Small intestine (tissue), 7 donors: ENCODE measurements at regions not wholly inside any gene's neighbourhood (a gene's known extent, or its start where the extent isn't known, plus 50 kb on each side); places are given as distances from the start of the nearest gene placed in this dataset.

ENCODE experiments used
- DNase-seq, 2 donors: peaks; one replicate each; pipeline versions ENCODE4 v3.0.0 to v3.0.0-alpha.2; 2013
- FAIRE-seq: peaks from 2 replicates; lab custom pipeline; 2012; peaks lifted over from hg19 to GRCh38; lab: Jason Lieb, UNC
- H3K27ac ChIP-seq, 3 donors: one replicate each; pipeline ENCODE4 v1.5.1; 2013; ENCODE audit warnings: low read length in 2 of 3, mild to moderate bottlenecking in 2 of 3, control low read depth in 1 of 3, inconsistent platforms in 1 of 3, low read depth in 1 of 3, moderate library complexity in 1 of 3
- H3K27me3 ChIP-seq, 3 donors: one replicate each; pipeline ENCODE4 v1.6.1; 2013; ENCODE audit warnings: low read length in 3 of 3, inconsistent platforms in 1 of 3; ENCODE audit not compliant: control insufficient read depth in 3 of 3, insufficient read depth in 3 of 3
- H3K36me3 ChIP-seq, 3 donors: one replicate each; pipeline ENCODE4 v1.6.1; 2013; ENCODE audit warnings: low read length in 3 of 3, inconsistent platforms in 1 of 3, low read depth in 1 of 3, mild to moderate bottlenecking in 1 of 3, moderate library complexity in 1 of 3; ENCODE audit not compliant: control insufficient read depth in 3 of 3, insufficient read depth in 2 of 3
- H3K4me1 ChIP-seq, 3 donors: one replicate each; pipeline ENCODE4 v1.6.1; 2013; ENCODE audit warnings: low read length in 2 of 3, inconsistent platforms in 1 of 3, low read depth in 1 of 3, mild to moderate bottlenecking in 1 of 3, moderate library complexity in 1 of 3; ENCODE audit not compliant: control insufficient read depth in 3 of 3, insufficient read depth in 2 of 3
- H3K4me3 ChIP-seq, 3 donors: one replicate each; pipeline ENCODE4 v1.5.1; 2013; ENCODE audit warnings: low read length in 3 of 3, control low read depth in 1 of 3, inconsistent platforms in 1 of 3, low read depth in 1 of 3, mild to moderate bottlenecking in 1 of 3, moderate library complexity in 1 of 3
- H3K9me3 ChIP-seq, 2 donors: one replicate each; pipeline ENCODE4 v1.6.1; 2013; ENCODE audit warnings: low read depth in 1 of 2, low read length in 1 of 2; ENCODE audit not compliant: control insufficient read depth in 2 of 2, insufficient read depth in 1 of 2
- WGBS, 3 donors: extraction: QIAGEN DNeasy Blood & Tissue Kit; methylation state at CpG; one replicate each; pipeline ENCODE4 v1.1.7; 2013; 5-methylcytosine and 5-hydroxymethylcytosine counted together
- donor health status: healthy with polysubstance abuse.
- donor health status: control.
- donor health status: control.
- donor health status: Bipolar disorder and iron deficiency.
- donor health status: healthy.

DNA sequence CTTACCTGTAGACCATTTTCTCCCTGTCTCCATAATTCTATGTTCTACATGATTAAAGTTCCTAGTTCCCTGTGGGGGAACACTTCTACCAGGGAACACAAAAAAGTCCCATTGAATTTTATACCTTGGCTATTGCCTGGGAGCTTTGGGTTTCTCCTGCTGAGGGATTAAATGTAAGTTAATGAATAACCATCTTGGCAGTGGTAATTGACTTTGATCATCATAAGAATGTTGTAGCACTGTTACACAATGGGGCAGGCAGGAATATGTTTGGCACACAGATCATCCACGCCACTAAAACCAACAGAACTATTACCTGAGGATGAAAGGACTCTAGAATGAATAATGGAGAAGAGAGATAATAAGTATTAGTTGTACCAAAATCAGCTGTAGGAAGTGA, 1106.2 kb upstream of the GJE1 start:
- 9 to 63% (median 16%) methylated on average over 1 of the region's 1 CpG for WGBS, 3 donors
- Histone ChIP-seq H3K4me3 (no peak overlapping the region), H3K36me3 (no peaks in the 10 kb centered on the region), H3K4me1 (peaks cover 0 to 6% (median 0%) of the 10 kb centered on the region in 3 donors), H3K27me3 (no peaks in the 10 kb centered on the region), H3K9me3 (no peaks in the 10 kb centered on the region), H3K27ac (no peak overlapping the region)
- no peak for FAIRE-seq
- peak; percentile 73 for DNase-seq

DNA sequence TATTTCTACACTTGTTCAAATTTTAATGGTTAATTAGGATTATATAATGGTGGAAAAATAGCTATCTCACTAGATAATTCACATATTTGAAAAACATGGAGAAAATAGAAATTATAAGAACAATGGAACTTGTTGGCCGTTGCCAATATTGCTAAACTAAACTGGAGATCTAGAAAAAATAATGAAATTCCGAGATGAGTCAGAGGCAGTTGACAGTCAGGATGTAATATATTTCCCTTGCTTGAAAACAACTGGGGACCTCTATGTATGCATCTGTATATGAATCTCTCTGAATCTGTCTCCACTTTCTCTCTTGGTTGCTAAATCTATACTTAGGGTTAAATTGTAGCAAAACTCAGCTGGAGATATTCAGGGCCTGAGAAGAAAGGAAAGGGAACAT, 1108.2 kb upstream of the GJE1 start:
- DNase-seq: no peak
- 75 to 92% (median 85%) methylated on average over 2 of the region's 2 CpGs for WGBS, 3 donors
- Histone ChIP-seq H3K27me3 (no peaks in the 10 kb centered on the region), H3K27ac (no peak overlapping the region), H3K4me3 (no peak overlapping the region), H3K4me1 (peaks cover 0 to 6% (median 0%) of the 10 kb centered on the region in 3 donors), H3K36me3 (no peaks in the 10 kb centered on the region), H3K9me3 (no peaks in the 10 kb centered on the region)
- FAIRE-seq: no peak

DNA sequence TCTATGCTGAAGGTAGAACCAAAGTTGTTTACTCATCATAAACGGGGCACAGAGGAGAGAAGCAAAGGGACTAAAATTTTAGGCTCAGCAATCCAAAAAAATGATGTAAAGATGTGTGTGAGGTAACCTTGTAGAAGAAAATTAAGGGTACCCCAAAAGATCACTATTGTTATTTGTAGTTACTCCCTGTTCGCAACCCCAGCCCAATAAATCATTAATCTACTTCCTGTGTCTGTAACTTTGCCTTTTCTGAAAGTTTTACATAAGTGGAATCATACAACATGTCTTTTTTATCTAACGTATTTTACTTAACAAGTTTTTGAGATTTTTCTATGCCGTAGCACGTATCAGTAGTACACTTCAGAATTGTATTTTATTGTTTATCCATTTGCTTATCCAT, 1114.8 kb upstream of the GJE1 start:
- H3K4me1 ChIP-seq: no peaks in the 10 kb centered on the region
- WGBS, 3 donors: 79 to 87% (median 83%) methylated on average over 5 of the region's 5 CpGs
- FAIRE-seq: no peak
- no peaks in the 10 kb centered on the region for H3K36me3 ChIP-seq
- H3K9me3 ChIP-seq: no peaks in the 10 kb centered on the region
- no peak overlapping the region for H3K4me3 ChIP-seq
- no peak overlapping the region for H3K27ac ChIP-seq
- no peaks in the 10 kb centered on the region for H3K27me3 ChIP-seq
- no peak for DNase-seq

- FAIRE-seq (no peak), DNase-seq (no peak)
- H3K4me3 ChIP-seq: no peak overlapping the region
- no peak overlapping the region for H3K27ac ChIP-seq
- H3K27me3 ChIP-seq: no peaks in the 10 kb centered on the region
- H3K36me3 ChIP-seq: no peaks in the 10 kb centered on the region
- H3K4me1 ChIP-seq: no peaks in the 10 kb centered on the region
- WGBS, 3 donors: 79 to 92% (median 82%) methylated on average over 2 of the region's 2 CpGs
- H3K9me3 ChIP-seq: no peaks in the 10 kb centered on the region
Measured at GRCh38 chr6:141000917-141001316, 1131.8 kb upstream of the GJE1 start.

- no peak for FAIRE-seq
- no peaks in the 10 kb centered on the region for H3K4me1 ChIP-seq
- no peaks in the 10 kb centered on the region for H3K9me3 ChIP-seq
- no peak for DNase-seq
- 92 to 97% (median 93%) methylated on average over 1 of the region's 1 CpG for WGBS, 3 donors
- H3K27me3 ChIP-seq: no peaks in the 10 kb centered on the region
- no peak overlapping the region for H3K4me3 ChIP-seq
- H3K27ac ChIP-seq: no peak overlapping the region
- no peaks in the 10 kb centered on the region for H3K36me3 ChIP-seq
Measured at GRCh38 chr6:140993515-140993914, 1139.2 kb upstream of the GJE1 start.

DNA sequence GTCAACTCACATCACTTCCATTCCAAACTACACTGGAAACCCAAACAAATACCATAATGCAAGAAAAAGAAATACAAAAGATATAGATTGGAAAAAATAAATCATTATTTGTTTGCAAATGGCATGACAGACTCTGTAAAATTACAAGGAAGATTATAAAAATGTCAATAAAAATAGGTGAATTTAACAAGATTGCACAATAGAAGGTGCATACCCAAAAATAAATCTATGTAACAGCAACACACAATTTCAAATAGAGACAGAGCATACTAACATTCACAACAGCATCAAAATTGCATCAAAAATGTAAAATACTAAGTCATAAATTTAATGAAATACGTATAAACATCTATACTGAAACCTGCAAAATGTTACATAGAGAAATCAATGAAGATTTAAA, 1140.0 kb upstream of the GJE1 start:
- Histone ChIP-seq H3K4me1 (no peaks in the 10 kb centered on the region), H3K36me3 (no peaks in the 10 kb centered on the region), H3K9me3 (no peaks in the 10 kb centered on the region), H3K4me3 (no peak overlapping the region), H3K27me3 (no peaks in the 10 kb centered on the region), H3K27ac (no peak overlapping the region)
- 80 to 86% (median 85%) methylated on average over 1 of the region's 1 CpG for WGBS, 3 donors
- no peak for FAIRE-seq
- no peak for DNase-seq

DNA sequence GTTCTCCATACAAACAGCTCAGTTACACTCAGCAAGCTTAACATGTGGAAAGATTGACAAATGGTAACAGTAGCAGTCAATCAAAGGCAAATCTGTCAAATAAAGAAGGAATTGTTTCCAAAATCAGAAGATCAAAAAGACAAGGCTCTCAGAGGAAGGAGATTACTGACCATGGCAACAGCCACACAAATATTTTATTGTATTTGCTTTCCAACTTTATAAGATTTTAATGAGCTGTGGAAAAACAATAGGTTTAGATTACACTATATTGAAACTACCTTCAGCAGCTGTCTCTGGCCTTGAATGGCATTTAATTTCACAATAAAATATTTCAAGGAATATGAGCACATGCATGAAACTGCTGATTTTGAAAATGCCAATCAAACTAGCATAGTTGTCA, 1143.9 kb upstream of the GJE1 start:
- FAIRE-seq (no peak), DNase-seq (no peak)
- H3K4me3 ChIP-seq: no peak overlapping the region
- no peaks in the 10 kb centered on the region for H3K27me3 ChIP-seq
- no peak overlapping the region for H3K27ac ChIP-seq
- H3K9me3 ChIP-seq: no peaks in the 10 kb centered on the region
- no peaks in the 10 kb centered on the region for H3K36me3 ChIP-seq
- no peaks in the 10 kb centered on the region for H3K4me1 ChIP-seq

DNA sequence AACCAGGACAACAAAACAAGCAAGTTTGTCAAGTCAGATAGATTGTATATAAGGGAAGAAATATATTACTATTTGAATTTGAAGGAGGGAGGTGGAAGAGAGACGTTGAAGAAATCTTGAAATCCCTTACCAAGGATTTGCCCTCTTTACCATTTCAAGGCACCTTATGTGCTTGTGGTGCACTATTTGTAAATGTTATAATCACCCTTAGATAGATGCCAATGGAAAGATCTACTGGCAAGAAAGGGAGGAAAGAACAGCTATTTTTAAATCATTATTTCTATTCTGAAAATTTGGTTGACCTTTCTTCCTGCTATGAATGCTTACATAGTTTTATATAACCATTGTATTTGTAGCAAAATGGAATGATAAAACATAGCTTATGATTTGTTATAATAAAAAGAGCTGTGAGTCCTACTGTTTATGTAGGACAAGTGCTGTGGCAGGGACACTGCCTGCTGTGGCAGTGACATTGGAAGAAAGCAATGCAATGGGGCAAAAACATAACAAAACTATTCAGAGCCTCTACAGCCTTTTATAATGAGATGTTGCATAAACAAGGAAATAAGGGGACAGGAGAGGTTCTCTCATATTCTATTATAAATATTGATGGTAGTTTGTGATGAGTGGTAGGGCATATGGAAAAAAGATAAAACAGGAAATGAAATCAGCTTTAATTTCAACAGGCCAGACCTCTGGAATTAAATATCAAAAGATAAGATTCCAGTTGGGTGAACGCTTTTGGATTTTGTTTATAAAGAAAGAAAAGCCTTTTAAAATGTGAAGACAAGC, 1145.2 kb upstream of the GJE1 start:
- no peak for DNase-seq
- no peaks in the 10 kb centered on the region for H3K36me3 ChIP-seq
- H3K27me3 ChIP-seq: no peaks in the 10 kb centered on the region
- WGBS, 3 donors: 67 to 82% (median 76%) methylated on average over 2 of the region's 2 CpGs
- no peaks in the 10 kb centered on the region for H3K9me3 ChIP-seq
- H3K4me3 ChIP-seq: no peak overlapping the region
- H3K4me1 ChIP-seq: no peaks in the 10 kb centered on the region
- H3K27ac ChIP-seq: no peak overlapping the region
- no peak for FAIRE-seq
